Transverse colon (tissue), 4 donors: ENCODE measurements at regions not wholly inside any gene's neighbourhood (a gene's known extent, or its start where the extent isn't known, plus 50 kb on each side); places are given as distances from the start of the nearest gene placed in this dataset.
"Not testable (repeated sequence)": the region's sequence is repeated elsewhere in the genome, so short reads cannot be mapped to it uniquely, and the experiment has no call there.

Experiments used
- DNase-seq: peaks from one replicate; pipeline ENCODE4 v3.0.0-alpha.2; 2019
- H3K27ac ChIP-seq, 4 donors: fragments of 200-600 bp; sonication (generic); 2 replicates each; pipeline ENCODE4 v1.5.1; 2016 to 2018; ENCODE audit warnings: inconsistent platforms in 4 of 4
- H3K27me3 ChIP-seq: fragments of 200-600 bp; sonication (generic); 2 replicates; pipeline ENCODE4 v1.5.1; 2017; ENCODE audit warnings: inconsistent platforms
- H3K36me3 ChIP-seq, 4 donors: fragments of 200-600 bp; sonication (generic); 2 replicates each; pipeline ENCODE4 v1.5.1; 2017 to 2019; ENCODE audit warnings: inconsistent platforms in 4 of 4
- H3K4me1 ChIP-seq, 4 donors: fragments of 200-600 bp; sonication (generic); 2 replicates each; pipeline ENCODE4 v1.5.1; 2017 to 2020; ENCODE audit warnings: inconsistent platforms in 4 of 4
- H3K4me3 ChIP-seq, 4 donors: fragments of 200-600 bp; sonication (generic); 1 replicate in 1 of 4; 2 replicates in 3 of 4; pipeline versions ENCODE4 v1.5.1 to v1.6.1; 2017 to 2019; ENCODE audit warnings: inconsistent platforms in 4 of 4
- H3K9me3 ChIP-seq, 2 donors: fragments of 200-600 bp; sonication (generic); 2 replicates each; pipeline ENCODE4 v1.5.1; 2017 to 2019; ENCODE audit warnings: inconsistent platforms in 2 of 2
- CTCF ChIP-seq, 5 experiments: fragments of 200-600 bp in 3 of 5; fragments of 450-650 bp in 2 of 5; sonication (generic) in 3 of 5; IDR thresholded peaks; 1 replicate in 2 of 5; 2 replicates in 3 of 5; pipeline ENCODE4 v1.5.1; 2016 to 2017; ENCODE audit warnings: antibody characterized with exemption in 5 of 5, inconsistent platforms in 3 of 5, mild to moderate bottlenecking in 2 of 5, moderate library complexity in 1 of 5
- EP300 ChIP-seq: sonication (generic); formaldehyde crosslinking; IDR thresholded peaks from one replicate; pipeline ENCODE4 v1.6.1; 2017; ENCODE audit warnings: antibody characterized with exemption, low read depth
- POLR2A ChIP-seq: fragments of 450-650 bp; IDR thresholded peaks from one replicate; pipeline ENCODE4 v1.6.1; 2016; ENCODE audit warnings: antibody characterized with exemption, mild to moderate bottlenecking, moderate library complexity
- POLR2AphosphoS5 ChIP-seq, 3 donors: sonication (generic); formaldehyde crosslinking; IDR thresholded peaks; one replicate each; pipeline ENCODE4 v1.6.1; 2016; ENCODE audit warnings: antibody characterized with exemption in 3 of 3
- WGBS, 2 donors: methylation state at CpG; one replicate each; pipeline ENCODE4 v1.1.5; 2018; ENCODE audit warnings: low coverage in 1 of 2; 5-methylcytosine and 5-hydroxymethylcytosine counted together
- in situ Hi-C, 4 donors: fragments of 200-750 bp; cut with MboI; loops; one replicate each; pipeline versions ENCODE4 v1.15.0 to v1.15.1; 2017; ENCODE audit warnings: low sequenced_read_pairs in 3 of 4, low pct_ligation_motif_present in 1 of 4, low pct_unique_long_range_greater_than_20kb in 1 of 4
- intact Hi-C: fragments of 100-400 bp; cut with DNase I; formaldehyde crosslinking; loops from one replicate; pipeline ENCODE4 v1.15.1; 2023; ENCODE audit warnings: low total_unique reads

DNA sequence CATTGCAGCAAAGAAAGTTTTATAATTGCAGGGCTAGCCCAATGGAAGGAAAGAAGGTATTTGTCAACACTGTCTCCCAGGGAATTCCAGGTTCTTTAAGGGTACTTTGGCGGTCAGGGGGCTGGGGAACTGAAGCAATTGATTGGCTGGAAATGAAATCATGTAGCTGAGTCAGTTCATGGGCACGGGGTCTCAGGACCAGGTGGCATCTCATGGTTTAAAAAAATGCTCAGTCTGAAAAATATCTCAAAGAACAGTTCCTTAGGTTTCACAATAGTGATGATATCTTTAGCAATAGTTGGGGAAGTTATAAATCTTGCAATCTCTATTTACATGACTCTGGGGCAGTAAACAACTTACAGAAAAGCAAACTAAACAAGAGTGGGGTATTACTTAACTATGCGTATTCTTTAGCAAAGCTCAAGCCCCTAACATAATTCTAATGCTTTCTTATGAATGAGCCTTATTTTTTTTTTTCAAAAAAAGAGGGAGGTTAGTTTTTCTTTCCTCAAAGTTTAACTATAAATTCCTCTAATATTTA, 376.9 kb upstream of the NRG3 start:
- DNase-seq = no peak
- WGBS, 2 donors = 42 to 70% methylated on average over 2 to 3 of the region's 3 CpGs
- no peaks in the 10 kb centered on the region for H3K36me3 ChIP-seq
- peaks cover 0 to 4% of the 10 kb centered on the region in 2 donors for H3K9me3 ChIP-seq
- in situ Hi-C loops = no loop called here
- intact Hi-C loops = no loop called here
- H3K27me3 ChIP-seq = no peaks in the 10 kb centered on the region
- H3K4me3 ChIP-seq = no peak overlapping the region
- no peak overlapping the region for H3K27ac ChIP-seq
- TF ChIP-seq CTCF (IDR thresholded peaks at IDR 0.05) (no peak), POLR2A (no peak), EP300 (no peak), POLR2AphosphoS5 (IDR thresholded peaks at IDR 0.05) (no peak)
- no peaks in the 10 kb centered on the region for H3K4me1 ChIP-seq

DNA sequence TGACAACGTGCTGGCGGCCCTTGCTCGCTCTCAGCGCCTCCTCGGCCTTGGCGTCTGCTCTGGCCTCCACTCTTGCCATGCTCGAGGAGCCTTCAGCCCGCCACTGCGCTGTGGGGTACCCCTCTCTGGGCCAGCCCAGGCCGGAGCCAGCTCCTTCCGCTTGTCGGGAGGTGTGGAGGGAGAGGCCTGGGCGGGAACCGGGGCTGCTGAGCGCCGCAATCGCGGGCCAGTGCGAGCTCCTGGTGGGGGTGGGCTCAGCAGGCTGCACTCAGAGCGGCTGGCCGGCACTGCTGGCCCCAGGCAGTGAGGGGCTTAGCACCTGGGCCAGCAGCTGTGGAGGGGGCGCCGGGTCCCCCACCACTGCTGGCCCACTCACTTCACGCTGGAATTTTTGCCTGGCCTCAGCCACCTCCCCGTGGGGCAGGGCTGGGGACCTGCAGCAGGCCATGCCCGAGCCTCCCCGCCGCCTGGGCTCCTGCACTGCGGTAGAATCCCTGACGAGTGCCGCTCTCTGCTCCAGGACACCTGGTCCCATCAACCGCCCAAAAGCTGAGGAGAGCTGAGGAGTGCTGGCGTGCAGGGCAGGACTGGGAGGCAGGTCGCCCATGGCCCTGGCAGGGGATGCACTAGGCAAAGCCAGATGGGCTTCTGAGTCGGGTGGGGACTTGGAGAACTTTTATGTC, 372.2 kb upstream of the NRG3 start:
- H3K27me3 ChIP-seq = no peaks in the 10 kb centered on the region
- H3K4me1 ChIP-seq = no peaks in the 10 kb centered on the region
- no peak overlapping the region for H3K27ac ChIP-seq
- WGBS, 2 donors = 95 to 100% methylated on average over 10 to 33 of the region's 35 CpGs
- no peak overlapping the region for H3K4me3 ChIP-seq
- no peak for DNase-seq
- TF ChIP-seq EP300 (no peak), POLR2AphosphoS5 (IDR thresholded peaks at IDR 0.05) (no peak), POLR2A (no peak), CTCF (IDR thresholded peaks at IDR 0.05) (no peak)
- in situ Hi-C loops = no loop called here
- intact Hi-C loops = no loop called here
- H3K9me3 ChIP-seq = peaks cover 0 to 7% of the 10 kb centered on the region in 2 donors
- H3K36me3 ChIP-seq = no peaks in the 10 kb centered on the region

- intact Hi-C loops, H3K4me1 ChIP-seq, H3K4me3 ChIP-seq, H3K36me3 ChIP-seq, in situ Hi-C loops, H3K27ac ChIP-seq, H3K27me3 ChIP-seq, H3K9me3 ChIP-seq, DNase-seq: not testable (repeated sequence)
- 94% methylated on average over 15 of the region's 25 CpGs; no CpG with 5 or more reads in 1 of the 2 donors for WGBS, 2 donors
Observed at GRCh38 chr10:81505777-81506176, 369.2 kb upstream of the NRG3 start.

DNA sequence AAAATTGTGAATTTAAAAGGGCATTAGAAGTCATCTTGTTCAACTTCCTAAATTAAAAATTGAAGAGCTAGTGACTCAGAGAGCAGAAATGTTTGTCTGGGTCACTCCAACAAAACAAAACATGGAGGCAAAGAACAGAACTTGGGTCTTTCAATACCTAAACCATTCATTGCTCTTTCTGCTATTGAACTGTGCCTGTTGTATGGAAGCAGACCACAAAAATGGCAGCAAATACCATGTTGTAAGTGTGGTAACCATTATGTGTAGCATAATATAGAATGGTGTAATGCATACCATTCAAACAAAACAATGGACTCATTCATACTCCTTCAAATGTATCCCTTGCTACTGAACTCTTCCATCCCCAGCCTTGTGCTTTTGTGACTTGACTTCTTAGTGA, 360.2 kb upstream of the NRG3 start:
- intact Hi-C loops = no loop called here
- DNase-seq = no peak
- Histone ChIP-seq H3K36me3 (no peaks in the 10 kb centered on the region), H3K4me3 (no peak overlapping the region), H3K9me3 (peaks cover 0 to 6% of the 10 kb centered on the region in 2 donors), H3K27me3 (no peaks in the 10 kb centered on the region), H3K4me1 (no peaks in the 10 kb centered on the region), H3K27ac (no peak overlapping the region)
- in situ Hi-C loops = no loop called here
- no peak for TF ChIP-seq EP300
- TF ChIP-seq POLR2AphosphoS5 (IDR thresholded peaks at IDR 0.05) = no peak
- no peak for TF ChIP-seq CTCF (IDR thresholded peaks at IDR 0.05)
- TF ChIP-seq POLR2A = no peak

GRCh38 chr10:81520688-81521087, 354.3 kb upstream of the NRG3 start:
- Histone ChIP-seq H3K4me3 (no peak overlapping the region), H3K27me3 (no peaks in the 10 kb centered on the region), H3K36me3 (no peaks in the 10 kb centered on the region), H3K9me3 (no peaks in the 10 kb centered on the region), H3K27ac (no peak overlapping the region), H3K4me1 (no peaks in the 10 kb centered on the region)
- in situ Hi-C loops = no loop called here
- DNase-seq = no peak
- intact Hi-C loops = no loop called here
- 68 to 83% methylated on average over 1 of the region's 1 CpG for WGBS, 2 donors
- TF ChIP-seq CTCF (IDR thresholded peaks at IDR 0.05) (no peak), POLR2AphosphoS5 (IDR thresholded peaks at IDR 0.05) (no peak), EP300 (no peak), POLR2A (no peak)
